Mucosa of stomach (tissue), 1 donor: ENCODE measurements at regions not wholly inside any gene's neighbourhood (a gene's known extent, or its start where the extent isn't known, plus 50 kb on each side); places are given as distances from the start of the nearest gene placed in this dataset.
"Not testable (repeated sequence)": the region's sequence is repeated elsewhere in the genome, so short reads cannot be mapped to it uniquely, and the experiment has no call there.

Experiments used
- H3K27me3 ChIP-seq: one replicate; pipeline ENCODE4 v1.7.0; 2013; ENCODE audit warnings: mild to moderate bottlenecking, low read length; ENCODE audit not compliant: control insufficient read depth, insufficient read depth
- H3K36me3 ChIP-seq: one replicate; pipeline ENCODE4 v1.7.0; 2013; ENCODE audit warnings: low read length; ENCODE audit not compliant: control insufficient read depth, insufficient read depth
- H3K4me1 ChIP-seq: one replicate; pipeline ENCODE4 v1.7.0; 2013; ENCODE audit warnings: mild to moderate bottlenecking, low read length; ENCODE audit not compliant: control insufficient read depth, insufficient read depth
- H3K4me3 ChIP-seq: one replicate; pipeline ENCODE4 v1.7.0; 2013; ENCODE audit warnings: low read length
- H3K9ac ChIP-seq: one replicate; pipeline ENCODE4 v1.7.0; 2013; ENCODE audit warnings: mild to moderate bottlenecking, low read length, moderate library complexity
- H3K9me3 ChIP-seq: one replicate; pipeline ENCODE4 v1.7.0; 2013; ENCODE audit warnings: mild to moderate bottlenecking, low read length, moderate library complexity; ENCODE audit not compliant: control insufficient read depth
- donor health status: Pancreatic carcinoma.

- Histone ChIP-seq H3K36me3 (no peaks in the 10 kb centered on the region), H3K27me3 (no peaks in the 10 kb centered on the region), H3K4me1 (no peaks in the 10 kb centered on the region), H3K4me3 (no peak overlapping the region), H3K9me3 (no peaks in the 10 kb centered on the region), H3K9ac (no peak overlapping the region)
Measured at GRCh38 chrX:110914281-110914680, 118.7 kb upstream of the CHRDL1 start.

GRCh38 chrX:110904747-110905146, 109.1 kb upstream of the CHRDL1 start:
- H3K36me3 ChIP-seq, H3K4me1 ChIP-seq, H3K9ac ChIP-seq, H3K27me3 ChIP-seq, H3K4me3 ChIP-seq, H3K9me3 ChIP-seq: not testable (repeated sequence)

GRCh38 chrX:110881971-110882370, 86.4 kb upstream of the CHRDL1 start:
- H3K27me3 ChIP-seq: no peaks in the 10 kb centered on the region
- no peak overlapping the region for H3K9ac ChIP-seq
- H3K9me3 ChIP-seq: no peaks in the 10 kb centered on the region
- no peaks in the 10 kb centered on the region for H3K36me3 ChIP-seq
- H3K4me3 ChIP-seq: no peak overlapping the region
- no peaks in the 10 kb centered on the region for H3K4me1 ChIP-seq

GRCh38 chrX:110877326-110877725, 81.7 kb upstream of the CHRDL1 start:
- Histone ChIP-seq H3K4me3 (no peak overlapping the region), H3K9me3 (no peaks in the 10 kb centered on the region), H3K27me3 (no peaks in the 10 kb centered on the region), H3K36me3 (no peaks in the 10 kb centered on the region), H3K9ac (no peak overlapping the region), H3K4me1 (no peaks in the 10 kb centered on the region)

- Histone ChIP-seq H3K4me1 (no peaks in the 10 kb centered on the region), H3K27me3 (no peaks in the 10 kb centered on the region), H3K9me3 (no peaks in the 10 kb centered on the region), H3K9ac (no peak overlapping the region), H3K4me3 (no peak overlapping the region), H3K36me3 (no peaks in the 10 kb centered on the region)
Measured at GRCh38 chrX:110871839-110872238, 76.2 kb upstream of the CHRDL1 start.

- Histone ChIP-seq H3K9ac (no peak overlapping the region), H3K36me3 (no peaks in the 10 kb centered on the region), H3K4me1 (no peaks in the 10 kb centered on the region), H3K27me3 (no peaks in the 10 kb centered on the region), H3K4me3 (no peak overlapping the region), H3K9me3 (no peaks in the 10 kb centered on the region)
Measured at GRCh38 chrX:110866421-110866820, 70.8 kb upstream of the CHRDL1 start.

- no peaks in the 10 kb centered on the region for H3K27me3 ChIP-seq
Measured at GRCh38 chrX:110863883-110864282, 68.3 kb upstream of the CHRDL1 start.

GRCh38 chrX:110858565-110858964, 62.9 kb upstream of the CHRDL1 start:
- Histone ChIP-seq H3K4me1 (no peaks in the 10 kb centered on the region), H3K36me3 (no peaks in the 10 kb centered on the region), H3K9me3 (no peaks in the 10 kb centered on the region), H3K9ac (no peak overlapping the region), H3K27me3 (no peaks in the 10 kb centered on the region), H3K4me3 (no peak overlapping the region)

More at GRCh38 chrX:110863883-110864282, 68.3 kb upstream of the CHRDL1 start:
- Histone ChIP-seq H3K36me3 (no peaks in the 10 kb centered on the region), H3K9ac (no peak overlapping the region), H3K4me3 (no peak overlapping the region), H3K4me1 (no peaks in the 10 kb centered on the region), H3K9me3 (no peaks in the 10 kb centered on the region)

- Histone ChIP-seq H3K27me3 (no peaks in the 10 kb centered on the region), H3K36me3 (no peaks in the 10 kb centered on the region), H3K9me3 (no peaks in the 10 kb centered on the region), H3K4me3 (no peak overlapping the region), H3K4me1 (peaks cover 5% of the 10 kb centered on the region), H3K9ac (no peak overlapping the region)
Measured at GRCh38 chrX:110853610-110854009, 58.0 kb upstream of the CHRDL1 start.

GRCh38 chrX:110852180-110852579, 56.6 kb upstream of the CHRDL1 start:
- H3K9ac ChIP-seq: no peak overlapping the region
- peaks cover 5% of the 10 kb centered on the region for H3K4me1 ChIP-seq
- H3K4me3 ChIP-seq: no peak overlapping the region
- H3K27me3 ChIP-seq: no peaks in the 10 kb centered on the region
- no peaks in the 10 kb centered on the region for H3K36me3 ChIP-seq
- H3K9me3 ChIP-seq: no peaks in the 10 kb centered on the region

GRCh38 chrX:110851780-110852179, 56.2 kb upstream of the CHRDL1 start:
- no peak overlapping the region for H3K4me3 ChIP-seq
- H3K27me3 ChIP-seq: no peaks in the 10 kb centered on the region
- H3K36me3 ChIP-seq: no peaks in the 10 kb centered on the region
- H3K9me3 ChIP-seq: no peaks in the 10 kb centered on the region
- H3K4me1 ChIP-seq: peaks cover 5% of the 10 kb centered on the region
- no peak overlapping the region for H3K9ac ChIP-seq

- H3K36me3 ChIP-seq: no peaks in the 10 kb centered on the region
- H3K4me3 ChIP-seq: no peak overlapping the region
- no peaks in the 10 kb centered on the region for H3K27me3 ChIP-seq
- no peak overlapping the region for H3K9ac ChIP-seq
- H3K9me3 ChIP-seq: no peaks in the 10 kb centered on the region
- H3K4me1 ChIP-seq: peaks cover 5% of the 10 kb centered on the region
Measured at GRCh38 chrX:110847334-110847733, 51.7 kb upstream of the CHRDL1 start.

- H3K4me3 ChIP-seq: no peak overlapping the region
- no peaks in the 10 kb centered on the region for H3K9me3 ChIP-seq
- no peak overlapping the region for H3K9ac ChIP-seq
- H3K36me3 ChIP-seq: no peaks in the 10 kb centered on the region
- H3K4me1 ChIP-seq: no peaks in the 10 kb centered on the region
- H3K27me3 ChIP-seq: no peaks in the 10 kb centered on the region
Measured at GRCh38 chrX:110846071-110846470, 50.5 kb upstream of the CHRDL1 start.
